Activated T-cell treated with anti-CD3 and anti-CD28 coated beads, Interleukin-2, amount 50 U/mL, for 4 hours (primary cell): ENCODE measurements at regions not wholly inside any gene's neighbourhood (a gene's known extent, or its start where the extent isn't known, plus 50 kb on each side); places are given as distances from the start of the nearest gene placed in this dataset.

Source experiments
- ATAC-seq, 2 donors: fragments of 200-7000 bp; cut with Tn5 transposase; one replicate each; pipeline ENCODE4 v1.10.0; 2021
- DNase-seq: peaks from one replicate; pipeline ENCODE4 v3.0.0-alpha.2; 2020
- H3K27me3 Mint-ChIP-seq: one replicate; pipeline ENCODE4 v1.8.0; 2021; ENCODE audit warnings: low read depth, mixed read lengths
- H3K36me3 Mint-ChIP-seq: one replicate; pipeline ENCODE4 v1.8.0; 2022; ENCODE audit warnings: mixed read lengths; ENCODE audit not compliant: insufficient read depth
- H3K4me1 Mint-ChIP-seq: one replicate; pipeline ENCODE4 v1.8.0; 2021; ENCODE audit warnings: low read depth, mixed read lengths
- H3K4me3 Mint-ChIP-seq: one replicate; pipeline ENCODE4 v1.8.0; 2021; ENCODE audit warnings: mild to moderate bottlenecking, moderate library complexity, mixed read lengths
- H3K9me3 Mint-ChIP-seq: one replicate; pipeline ENCODE4 v1.8.0; 2021; ENCODE audit warnings: mixed read lengths

GRCh38 chr3:59460068-59460467 is 410.2 kb upstream of the CFAP20DC start:
- Mint-ChIP-seq H3K4me1 (peaks cover 12% of the 10 kb centered on the region), H3K4me3 (no peak overlapping the region), H3K9me3 (peaks cover 10% of the 10 kb centered on the region), H3K36me3 (no peaks in the 10 kb centered on the region), H3K27me3 (no peaks in the 10 kb centered on the region)
- ATAC-seq (no peak), DNase-seq (no peak)

GRCh38 chr3:59456852-59457485 is 407.1 kb upstream of the CFAP20DC start:
- no peaks in the 10 kb centered on the region for H3K36me3 Mint-ChIP-seq
- peaks cover 34% of the 10 kb centered on the region for H3K4me1 Mint-ChIP-seq
- DNase-seq (no peak), ATAC-seq (peak; percentile 85 to 96)
- no peaks in the 10 kb centered on the region for H3K27me3 Mint-ChIP-seq
- no peak overlapping the region for H3K4me3 Mint-ChIP-seq
- peaks cover 15% of the 10 kb centered on the region for H3K9me3 Mint-ChIP-seq

GRCh38 chr3:59451800-59452746 is 402.2 kb upstream of the CFAP20DC start:
- peak overlapping the region; percentile 52 for H3K4me3 Mint-ChIP-seq
- peaks cover 70% of the 10 kb centered on the region for H3K4me1 Mint-ChIP-seq
- H3K36me3 Mint-ChIP-seq: no peaks in the 10 kb centered on the region
- peaks cover 9% of the 10 kb centered on the region for H3K9me3 Mint-ChIP-seq
- DNase-seq (no peak), ATAC-seq (peak; percentile 10 to 26)
- H3K27me3 Mint-ChIP-seq: no peaks in the 10 kb centered on the region

GRCh38 chr3:59450946-59451763 is 401.3 kb upstream of the CFAP20DC start:
- ATAC-seq (peak; percentile 92 to 93), DNase-seq (peak; percentile 27)
- Mint-ChIP-seq H3K9me3 (peaks cover 9% of the 10 kb centered on the region), H3K4me3 (peak overlapping the region; percentile 52), H3K36me3 (no peaks in the 10 kb centered on the region), H3K27me3 (no peaks in the 10 kb centered on the region), H3K4me1 (peaks cover 73% of the 10 kb centered on the region)

- H3K9me3 Mint-ChIP-seq: peaks cover 9% of the 10 kb centered on the region
- DNase-seq: no peak
- H3K4me3 Mint-ChIP-seq: no peak overlapping the region
- peaks cover 80% of the 10 kb centered on the region for H3K4me1 Mint-ChIP-seq
- ATAC-seq: no peak
- no peaks in the 10 kb centered on the region for H3K36me3 Mint-ChIP-seq
- no peaks in the 10 kb centered on the region for H3K27me3 Mint-ChIP-seq
These were observed 400.6 kb upstream of the CFAP20DC start for GRCh38 chr3:59450437-59450836.

GRCh38 chr3:59446775-59447465 is 397.1 kb upstream of the CFAP20DC start:
- DNase-seq: no peak
- H3K9me3 Mint-ChIP-seq: peaks cover 4% of the 10 kb centered on the region
- no peaks in the 10 kb centered on the region for H3K27me3 Mint-ChIP-seq
- no peak overlapping the region for H3K4me3 Mint-ChIP-seq
- no peaks in the 10 kb centered on the region for H3K36me3 Mint-ChIP-seq
- H3K4me1 Mint-ChIP-seq: peaks cover 82% of the 10 kb centered on the region
- no peak for ATAC-seq

GRCh38 chr3:59444676-59445075 is 394.9 kb upstream of the CFAP20DC start:
- Mint-ChIP-seq H3K9me3 (peaks cover 4% of the 10 kb centered on the region), H3K4me3 (no peak overlapping the region), H3K27me3 (no peaks in the 10 kb centered on the region), H3K36me3 (no peaks in the 10 kb centered on the region), H3K4me1 (peaks cover 60% of the 10 kb centered on the region)
- no peak for DNase-seq
- no peak for ATAC-seq

GRCh38 chr3:59444294-59444671 is 394.5 kb upstream of the CFAP20DC start:
- Mint-ChIP-seq H3K4me3 (peak overlapping the region; percentile 55), H3K36me3 (no peaks in the 10 kb centered on the region), H3K4me1 (peaks cover 56% of the 10 kb centered on the region), H3K9me3 (peaks cover 4% of the 10 kb centered on the region), H3K27me3 (no peaks in the 10 kb centered on the region)
- ATAC-seq: peak; percentile 79 to 85
- no peak for DNase-seq

- no peak for DNase-seq
- H3K4me1 Mint-ChIP-seq: peaks cover 51% of the 10 kb centered on the region
- H3K4me3 Mint-ChIP-seq: peak overlapping the region; percentile 55
- no peaks in the 10 kb centered on the region for H3K27me3 Mint-ChIP-seq
- no peaks in the 10 kb centered on the region for H3K36me3 Mint-ChIP-seq
- H3K9me3 Mint-ChIP-seq: peaks cover 4% of the 10 kb centered on the region
- peak; percentile 47 to 60 for ATAC-seq
These were observed 393.9 kb upstream of the CFAP20DC start for GRCh38 chr3:59443618-59444293.

- DNase-seq (no peak), ATAC-seq (no peak)
- Mint-ChIP-seq H3K4me3 (no peak overlapping the region), H3K4me1 (peaks cover 40% of the 10 kb centered on the region), H3K36me3 (no peaks in the 10 kb centered on the region), H3K27me3 (no peaks in the 10 kb centered on the region), H3K9me3 (no peaks in the 10 kb centered on the region)
These were observed 392.2 kb upstream of the CFAP20DC start for GRCh38 chr3:59442046-59442445.

- no peak for DNase-seq
- no peak for ATAC-seq
- Mint-ChIP-seq H3K27me3 (no peaks in the 10 kb centered on the region), H3K9me3 (no peaks in the 10 kb centered on the region), H3K4me1 (peaks cover 26% of the 10 kb centered on the region), H3K36me3 (no peaks in the 10 kb centered on the region), H3K4me3 (no peak overlapping the region)
These were observed 390.6 kb upstream of the CFAP20DC start for GRCh38 chr3:59440285-59441028.

- Mint-ChIP-seq H3K4me1 (peaks cover 6% of the 10 kb centered on the region), H3K9me3 (peaks cover 11% of the 10 kb centered on the region), H3K36me3 (peaks cover 2% of the 10 kb centered on the region), H3K27me3 (no peaks in the 10 kb centered on the region), H3K4me3 (no peak overlapping the region)
- DNase-seq: no peak
- ATAC-seq: no peak
These were observed 388.7 kb upstream of the CFAP20DC start for GRCh38 chr3:59438492-59438891.
